ENCODE measurements at regions not wholly inside any gene's neighbourhood (a gene's known extent, or its start where the extent isn't known, plus 50 kb on each side); places are given as distances from the start of the nearest gene placed in this dataset.

DNA sequence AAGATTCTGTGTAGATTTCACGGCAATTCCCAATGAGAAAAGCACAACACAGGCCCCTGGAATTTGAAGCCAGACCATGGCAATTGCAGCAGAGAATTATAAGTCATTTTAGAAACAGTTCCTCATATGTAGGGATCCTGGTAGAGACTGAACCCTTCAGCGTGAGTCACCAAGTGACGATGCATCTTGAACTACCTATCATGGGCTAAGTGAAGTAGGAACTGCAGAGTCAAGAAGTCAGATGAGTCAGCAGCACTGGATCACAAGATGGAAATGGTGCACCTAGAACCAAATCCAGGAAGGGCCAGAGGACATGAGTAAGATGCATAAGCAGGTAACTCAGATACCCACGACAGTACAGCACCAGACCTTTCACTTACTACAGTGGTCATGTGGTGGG, 140.0 kb upstream of the TPK1 start:
- Histone ChIP-seq H3K4me2 (no peak overlapping the region), H4K20me1 (no peaks in the 10 kb centered on the region), H3K36me3 (no peaks in the 10 kb centered on the region), H3K27me3 (no peaks in the 10 kb centered on the region), H3K9me3 (replicated peaks in 1 of 11) (no peaks in the 10 kb centered on the region), H3K9ac (no peak overlapping the region), H3K4me1 (no peaks in the 10 kb centered on the region), H3K27ac (no peak overlapping the region), H3K4me3 (no peak overlapping the region)
- no peak for TF ChIP-seq Cebpa-rat (IDR thresholded peaks at IDR 0.05)

DNA sequence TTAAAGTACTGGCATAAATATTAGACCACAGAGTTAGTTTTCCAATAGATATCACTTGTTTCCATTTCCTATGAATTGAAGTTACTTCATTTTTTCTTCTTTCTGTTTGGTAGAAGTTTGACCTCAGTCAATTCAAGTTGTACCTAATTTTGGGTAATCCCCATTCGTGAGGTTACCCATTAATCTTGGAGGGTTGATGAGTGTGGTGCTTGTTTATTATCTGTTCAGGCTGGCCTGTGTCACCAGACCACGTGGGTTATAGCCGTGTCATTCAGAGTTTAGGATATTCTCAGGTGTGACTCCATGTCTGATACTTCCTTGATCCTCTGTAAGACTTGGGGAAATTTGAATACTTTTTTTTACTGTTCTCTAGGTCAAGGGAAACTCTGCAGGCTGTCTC, 133.9 kb upstream of the TPK1 start:
- Histone ChIP-seq H3K36me3 (no peaks in the 10 kb centered on the region), H3K9ac (no peak overlapping the region), H3K4me1 (no peaks in the 10 kb centered on the region), H3K4me2 (no peak overlapping the region), H3K27me3 (no peaks in the 10 kb centered on the region), H3K4me3 (no peak overlapping the region), H3K9me3 (replicated peaks in 1 of 11) (no peaks in the 10 kb centered on the region), H3K27ac (no peak overlapping the region), H4K20me1 (no peaks in the 10 kb centered on the region)
- TF ChIP-seq Cebpa-rat (IDR thresholded peaks at IDR 0.05) = no peak

DNA sequence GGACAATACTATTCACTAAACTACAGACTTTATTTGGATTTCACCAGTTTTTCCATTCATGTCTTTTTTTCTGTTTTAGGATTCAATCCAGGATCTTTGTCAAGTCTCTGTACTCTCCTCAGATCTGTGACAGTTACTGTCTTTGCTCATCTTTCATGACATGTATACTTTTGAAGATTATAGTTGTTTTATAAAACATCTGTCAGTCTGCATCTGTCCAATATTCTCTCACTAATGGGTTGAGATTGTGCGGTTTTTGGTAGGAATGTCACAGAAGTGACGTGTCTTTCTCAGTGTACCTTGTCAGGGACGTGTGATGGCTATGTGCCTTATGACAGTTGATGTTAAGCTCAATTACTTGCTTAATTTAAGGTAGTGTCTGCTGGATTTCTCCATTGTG, 124.9 kb upstream of the TPK1 start:
- no peak overlapping the region for H3K4me2 ChIP-seq
- H3K9me3 ChIP-seq (replicated peaks in 1 of 11) = no peaks in the 10 kb centered on the region
- no peaks in the 10 kb centered on the region for H3K4me1 ChIP-seq
- no peak overlapping the region for H3K4me3 ChIP-seq
- no peak overlapping the region for H3K27ac ChIP-seq
- TF ChIP-seq Cebpa-rat (IDR thresholded peaks at IDR 0.05) = no peak
- H3K9ac ChIP-seq = no peak overlapping the region
- H4K20me1 ChIP-seq = no peaks in the 10 kb centered on the region
- no peaks in the 10 kb centered on the region for H3K27me3 ChIP-seq
- H3K36me3 ChIP-seq = no peaks in the 10 kb centered on the region

DNA sequence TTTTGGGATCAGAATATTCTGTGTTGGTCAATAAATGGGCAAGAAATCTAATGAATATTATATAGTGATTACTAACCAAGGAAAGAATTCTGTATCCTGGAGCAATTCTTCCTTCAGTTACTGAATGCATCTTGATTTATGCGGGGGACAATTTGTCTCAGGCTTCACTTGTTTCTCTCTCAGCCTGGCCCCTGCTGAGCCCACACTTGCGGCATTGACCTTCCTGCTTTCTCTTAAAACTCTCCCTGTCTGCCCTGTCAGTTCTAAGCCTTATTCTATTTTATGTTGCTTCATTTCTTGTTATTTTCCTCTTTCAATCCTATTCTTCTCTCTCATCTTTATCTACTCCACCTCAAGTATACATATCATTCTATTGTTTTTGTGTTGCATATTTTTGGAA, 122.1 kb upstream of the TPK1 start:
- Histone ChIP-seq H4K20me1 (no peaks in the 10 kb centered on the region), H3K4me3 (no peak overlapping the region), H3K27me3 (no peaks in the 10 kb centered on the region), H3K9me3 (replicated peaks in 1 of 11) (peaks cover 0 to 8% (median 4%) of the 10 kb centered on the region in 11 experiments; a peak in 9 of 22 replicates), H3K9ac (no peak overlapping the region), H3K4me2 (no peak overlapping the region), H3K36me3 (no peaks in the 10 kb centered on the region), H3K27ac (no peak overlapping the region), H3K4me1 (no peaks in the 10 kb centered on the region)
- no peak for TF ChIP-seq Cebpa-rat (IDR thresholded peaks at IDR 0.05)

DNA sequence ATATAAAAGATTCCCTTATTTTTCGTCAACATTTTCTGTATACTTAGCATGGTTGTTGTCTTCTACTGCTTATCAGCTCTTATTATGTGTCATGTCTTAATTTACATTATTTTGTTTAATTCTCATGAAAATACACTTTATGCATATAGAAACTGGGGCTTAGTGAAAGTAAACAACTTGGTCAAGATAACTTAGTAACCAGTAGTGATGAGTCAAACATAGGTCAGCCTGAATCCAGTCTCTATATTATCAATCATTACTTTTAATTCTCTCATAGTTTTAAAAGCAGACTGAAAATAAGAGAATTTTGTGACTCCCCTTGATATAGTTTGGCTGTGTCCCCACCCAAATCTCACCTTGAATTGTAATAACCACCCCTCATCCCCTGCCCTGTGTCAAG, 119.6 kb upstream of the TPK1 start:
- Histone ChIP-seq H3K27ac (no peak overlapping the region), H3K4me1 (no peaks in the 10 kb centered on the region), H3K36me3 (no peaks in the 10 kb centered on the region), H3K27me3 (no peaks in the 10 kb centered on the region), H3K9me3 (replicated peaks in 1 of 11) (peaks cover 0 to 10% (median 8%) of the 10 kb centered on the region in 11 experiments; a peak in 10 of 22 replicates), H4K20me1 (no peaks in the 10 kb centered on the region), H3K4me3 (no peak overlapping the region), H3K9ac (no peak overlapping the region), H3K4me2 (no peak overlapping the region)
- no peak for TF ChIP-seq Cebpa-rat (IDR thresholded peaks at IDR 0.05)

DNA sequence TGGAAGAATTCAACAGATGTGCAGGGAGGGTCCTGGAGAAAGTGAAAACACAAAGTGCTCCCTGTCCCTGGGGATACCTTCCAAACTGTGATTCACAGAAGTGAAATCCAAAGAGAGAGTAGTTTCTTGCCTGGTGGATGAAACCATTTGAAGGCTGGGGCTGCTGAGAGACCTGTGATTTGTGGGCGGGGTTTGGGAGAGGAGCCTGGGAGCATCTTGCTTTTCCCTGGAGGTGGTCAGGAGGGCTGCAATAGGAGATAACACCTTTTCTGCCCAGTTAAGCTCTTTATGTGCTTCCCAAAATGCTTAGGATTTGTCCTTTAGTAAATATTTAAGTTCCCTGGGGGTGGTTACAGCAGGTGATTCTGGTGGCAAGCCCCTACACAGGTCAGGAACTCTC, 105.3 kb upstream of the TPK1 start:
- peaks cover 0 to 5% (median 0%) of the 10 kb centered on the region in 11 experiments; a peak in 3 of 22 replicates for H3K9me3 ChIP-seq (replicated peaks in 1 of 11)
- no peak overlapping the region for H3K27ac ChIP-seq
- H3K9ac ChIP-seq = no peak overlapping the region
- H3K4me3 ChIP-seq = no peak overlapping the region
- no peak for TF ChIP-seq Cebpa-rat (IDR thresholded peaks at IDR 0.05)
- no peaks in the 10 kb centered on the region for H4K20me1 ChIP-seq
- H3K4me1 ChIP-seq = no peaks in the 10 kb centered on the region
- H3K4me2 ChIP-seq = no peak overlapping the region
- no peaks in the 10 kb centered on the region for H3K36me3 ChIP-seq
- no peaks in the 10 kb centered on the region for H3K27me3 ChIP-seq

DNA sequence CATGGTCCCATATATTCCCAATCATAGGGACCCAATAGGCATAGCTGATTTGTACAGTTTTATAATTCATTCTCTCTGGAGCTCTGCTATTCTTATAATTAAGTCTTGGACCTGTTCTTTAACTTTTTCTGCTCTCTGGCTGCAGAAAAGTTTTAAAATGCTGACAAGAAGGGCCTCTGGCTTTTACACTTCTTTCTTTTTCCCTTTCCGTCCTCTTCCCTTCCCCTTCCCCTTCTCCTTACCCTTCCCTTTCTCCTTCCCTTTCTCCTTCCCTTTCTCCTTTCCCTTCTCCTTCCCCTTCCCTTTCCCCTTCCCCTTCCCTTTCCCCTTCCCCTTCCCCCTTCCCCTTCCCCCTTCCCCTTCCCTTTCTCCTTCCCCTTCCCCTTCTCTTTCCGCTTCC, 101.3 kb upstream of the TPK1 start:
- no peak for TF ChIP-seq Cebpa-rat (IDR thresholded peaks at IDR 0.05)
- H3K36me3 ChIP-seq = no peaks in the 10 kb centered on the region
- no peaks in the 10 kb centered on the region for H3K27me3 ChIP-seq
- peaks cover 0 to 6% (median 0%) of the 10 kb centered on the region in 10 experiments; a peak in 1 of 20 replicates for H3K4me1 ChIP-seq
- no peak overlapping the region for H3K4me3 ChIP-seq
- H3K4me2 ChIP-seq = no peak overlapping the region
- 0 out of 22 replicates have a peak, but pooled peaks cover 0 to 8% (median 0%) of the 10 kb centered on the region in 11 experiments for H3K9me3 ChIP-seq (replicated peaks in 1 of 11)
- H3K27ac ChIP-seq = no peak overlapping the region
- H3K9ac ChIP-seq = no peak overlapping the region
- no peaks in the 10 kb centered on the region for H4K20me1 ChIP-seq

DNA sequence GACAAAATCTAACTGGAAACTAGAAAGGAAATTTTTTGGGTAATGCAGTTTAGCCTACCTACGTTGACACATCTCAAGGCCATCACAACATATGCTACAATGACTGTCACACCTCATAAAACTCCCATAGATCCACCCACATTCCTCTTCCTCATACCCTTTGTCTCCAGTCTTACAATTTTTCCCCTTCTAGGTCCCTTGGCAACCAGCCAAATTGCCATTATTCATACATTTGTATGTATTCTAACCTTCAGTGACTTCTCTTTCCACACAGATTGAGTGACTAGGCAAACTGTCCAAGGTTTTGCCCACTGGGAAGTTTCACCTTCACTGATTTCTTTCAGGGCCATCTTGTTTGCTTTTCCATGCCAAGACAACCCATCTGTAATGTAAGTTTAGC, 100.5 kb upstream of the TPK1 start:
- Histone ChIP-seq H3K27me3 (no peaks in the 10 kb centered on the region), H3K4me3 (no peak overlapping the region), H3K4me1 (peaks cover 0 to 6% (median 0%) of the 10 kb centered on the region in 10 experiments; a peak in 1 of 20 replicates), H3K9ac (no peak overlapping the region), H3K36me3 (no peaks in the 10 kb centered on the region), H3K9me3 (replicated peaks in 1 of 11) (0 out of 22 replicates have a peak, but pooled peaks cover 0 to 8% (median 0%) of the 10 kb centered on the region in 11 experiments), H3K4me2 (no peak overlapping the region), H3K27ac (no peak overlapping the region), H4K20me1 (no peaks in the 10 kb centered on the region)
- no peak for TF ChIP-seq Cebpa-rat (IDR thresholded peaks at IDR 0.05)

DNA sequence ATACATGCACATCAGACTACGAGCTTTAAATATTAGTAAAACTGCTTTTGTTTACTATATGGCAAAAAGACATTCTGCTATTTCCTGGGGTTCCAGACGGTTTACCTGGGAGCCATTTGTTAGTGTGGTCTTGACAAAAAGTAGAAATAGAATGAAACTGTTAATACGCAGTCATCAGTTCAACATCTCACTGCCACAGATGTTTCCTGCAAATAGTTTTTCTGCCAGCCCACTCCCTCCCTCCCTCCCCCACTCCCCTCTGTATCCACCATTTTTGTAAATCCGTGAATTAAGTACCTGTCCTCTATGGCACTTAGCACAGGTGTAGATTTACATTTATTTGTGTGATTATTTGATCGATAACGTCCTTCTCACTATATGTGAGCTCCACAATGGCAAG, 74.6 kb upstream of the TPK1 start:
- no peak for TF ChIP-seq Cebpa-rat (IDR thresholded peaks at IDR 0.05)

DNA sequence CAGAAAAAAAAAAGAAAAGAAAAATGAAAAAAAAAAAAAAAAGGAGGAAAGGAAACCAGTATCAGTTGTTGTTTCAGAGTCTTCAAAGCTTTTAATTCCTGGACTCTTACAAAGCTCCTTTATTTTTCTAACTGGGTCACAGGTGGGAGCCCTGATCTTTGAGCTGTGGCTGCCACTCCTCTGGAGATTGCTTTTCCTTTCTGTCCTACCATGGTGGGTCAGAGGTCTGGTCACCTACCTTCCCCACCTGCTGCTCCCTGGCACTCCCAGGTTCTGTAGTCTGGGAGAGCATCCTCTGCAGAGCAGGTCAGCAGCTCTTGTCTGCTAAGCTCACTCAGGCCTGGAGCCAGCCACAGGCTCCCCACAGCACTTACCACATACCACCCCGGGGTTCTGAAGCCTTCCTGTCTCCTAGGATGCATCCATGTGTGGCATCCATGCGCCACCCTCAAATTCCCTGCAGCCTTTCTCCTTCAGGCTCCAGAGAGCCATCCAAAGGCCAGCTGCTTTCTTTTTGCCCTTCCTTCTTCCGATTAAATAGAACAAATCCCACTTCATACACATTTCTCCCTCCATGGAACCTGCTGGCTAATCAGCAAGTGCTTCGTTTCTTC, 73.2 kb upstream of the TPK1 start:
- Histone ChIP-seq H3K9me3 (replicated peaks in 1 of 11) (peaks cover 0 to 4% (median 0%) of the 10 kb centered on the region in 11 experiments; a peak in 2 of 22 replicates), H3K4me3 (peak overlapping the region in 4 of 10 experiments; percentile 9 to 29 (median 16); a peak in 3 of 20 replicates), H3K36me3 (no peaks in the 10 kb centered on the region), H3K9ac (peak overlapping the region in 6 of 11 experiments; percentile 12 to 52 (median 38); a peak in 9 of 22 replicates), H4K20me1 (no peaks in the 10 kb centered on the region), H3K4me2 (peak overlapping the region; percentile 78 to 96 (median 86)), H3K4me1 (peaks cover 31 to 58% (median 45%) of the 10 kb centered on the region in 10 experiments), H3K27me3 (no peaks in the 10 kb centered on the region), H3K27ac (peak overlapping the region in 9 of 11 experiments; percentile 31 to 79 (median 67); a peak in 18 of 22 replicates)
- TF ChIP-seq Cebpa-rat (IDR thresholded peaks at IDR 0.05) = no peak

More for the DNA sequence above, 74.6 kb upstream of the TPK1 start:
- Histone ChIP-seq H3K4me3 (no peak overlapping the region), H3K27me3 (no peaks in the 10 kb centered on the region), H3K9me3 (replicated peaks in 1 of 11) (peaks cover 0 to 4% (median 0%) of the 10 kb centered on the region in 11 experiments; a peak in 2 of 22 replicates), H4K20me1 (no peaks in the 10 kb centered on the region), H3K36me3 (no peaks in the 10 kb centered on the region), H3K4me2 (peak overlapping the region in 9 of 11 experiments; percentile 5 to 96 (median 86); a peak in 15 of 22 replicates), H3K4me1 (peaks cover 31 to 72% (median 51%) of the 10 kb centered on the region in 10 experiments), H3K27ac (peak overlapping the region in 7 of 11 experiments; percentile 49 to 79 (median 64); a peak in 13 of 22 replicates), H3K9ac (no peak overlapping the region; a peak in 2 of 22 replicates)
